NCI-H748 (cell line): ENCODE measurements at regions not wholly inside any gene's neighbourhood (a gene's known extent, or its start where the extent isn't known, plus 50 kb on each side); places are given as distances from the start of the nearest gene placed in this dataset.

Source experiments
- DNase-seq: peaks from one replicate; lab custom pipeline; 2025; ENCODE audit not compliant: unreplicated experiment; lab: John Stamatoyannopoulos, UW

DNA sequence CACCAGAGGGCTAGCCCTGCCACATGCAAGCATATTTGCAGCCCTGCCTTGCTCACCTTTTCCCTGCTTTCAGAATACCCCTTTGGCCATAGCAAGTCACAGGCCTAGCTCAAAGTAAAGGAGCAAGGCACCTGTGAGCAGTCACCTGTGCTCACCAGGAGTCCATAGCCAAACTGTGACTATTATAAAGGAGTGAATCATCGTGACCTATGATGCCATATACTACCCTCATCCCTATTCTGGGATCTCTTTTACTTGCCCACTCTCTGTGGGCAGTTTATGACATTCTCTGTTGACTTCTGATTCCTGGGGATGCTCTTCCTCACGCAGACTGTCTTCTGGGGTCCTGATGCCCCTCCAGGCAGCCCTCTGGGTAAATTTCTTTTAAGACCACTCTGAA, 200.5 kb upstream of the NLRP1 start:
- DNase-seq, result no peak

DNA sequence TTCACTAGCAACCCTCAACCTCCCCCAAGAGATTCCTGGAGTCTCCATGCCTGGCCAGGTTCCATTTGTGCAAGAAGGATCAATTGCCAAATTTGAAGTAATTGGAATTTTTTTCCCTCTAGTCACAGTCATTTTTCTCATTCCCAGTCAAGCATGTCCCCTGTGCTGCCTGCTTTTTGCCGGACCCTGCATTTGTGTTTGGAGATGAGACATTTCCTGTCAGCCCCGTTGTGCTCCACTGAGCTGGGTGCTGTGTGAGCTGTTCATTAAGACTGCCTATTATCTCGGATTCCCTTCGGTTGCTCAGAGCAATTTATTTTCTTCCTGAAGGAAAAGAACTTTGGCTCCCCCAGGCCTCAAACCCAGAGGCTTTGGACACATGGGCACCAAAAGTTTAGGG, 201.0 kb upstream of the NLRP1 start:
- DNase-seq, result no peak

DNA sequence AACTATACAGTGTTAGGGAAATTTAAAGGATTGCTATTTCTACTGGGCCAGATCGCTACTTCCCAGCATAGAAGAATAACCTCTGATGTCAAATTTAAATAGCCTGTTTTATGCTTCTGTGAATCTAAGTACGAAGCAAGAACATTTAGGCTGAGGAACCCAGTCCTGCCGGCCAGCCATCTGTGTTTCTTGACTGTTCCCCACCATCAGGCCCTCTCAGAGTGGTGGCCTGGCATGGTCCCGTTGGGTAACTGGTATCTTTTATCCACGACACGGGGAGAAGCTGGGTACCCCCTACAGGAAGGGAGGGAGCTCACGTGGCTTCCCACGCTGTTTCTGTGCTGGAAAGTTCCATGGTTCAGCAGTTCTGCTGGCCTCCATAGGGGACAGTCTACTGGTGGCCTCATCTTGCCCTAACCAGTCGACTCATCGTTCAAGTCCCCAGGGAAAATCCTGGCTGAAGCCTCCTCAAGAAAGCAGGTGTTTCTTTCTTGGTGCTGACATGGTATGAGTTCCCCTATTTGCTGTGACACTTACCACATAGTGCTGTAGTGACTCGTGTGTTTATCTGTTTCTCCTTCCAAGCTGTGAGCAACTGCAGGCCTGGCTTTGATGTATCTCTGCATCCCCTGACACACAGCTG, 201.7 kb upstream of the NLRP1 start:
- no peak for DNase-seq

DNA sequence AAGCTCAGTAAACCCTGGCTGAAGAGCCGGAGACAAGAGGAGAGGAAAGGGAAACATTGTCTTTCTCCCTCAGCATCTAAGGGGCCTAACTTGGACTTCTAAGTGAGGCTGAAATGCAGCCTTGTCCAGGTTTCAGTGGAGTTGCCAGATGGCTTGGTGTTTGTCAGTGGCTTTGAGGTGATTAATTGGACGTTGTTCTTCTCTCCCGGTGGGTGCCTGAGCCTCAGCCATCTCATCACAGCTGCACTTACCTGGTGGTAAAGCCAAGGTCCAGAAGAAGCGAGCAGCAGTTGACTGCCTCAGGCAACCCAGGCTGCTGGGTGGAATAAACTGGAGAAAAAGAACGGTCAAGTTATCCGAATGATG, 202.2 kb upstream of the NLRP1 start:
- DNase-seq, result no peak

DNA sequence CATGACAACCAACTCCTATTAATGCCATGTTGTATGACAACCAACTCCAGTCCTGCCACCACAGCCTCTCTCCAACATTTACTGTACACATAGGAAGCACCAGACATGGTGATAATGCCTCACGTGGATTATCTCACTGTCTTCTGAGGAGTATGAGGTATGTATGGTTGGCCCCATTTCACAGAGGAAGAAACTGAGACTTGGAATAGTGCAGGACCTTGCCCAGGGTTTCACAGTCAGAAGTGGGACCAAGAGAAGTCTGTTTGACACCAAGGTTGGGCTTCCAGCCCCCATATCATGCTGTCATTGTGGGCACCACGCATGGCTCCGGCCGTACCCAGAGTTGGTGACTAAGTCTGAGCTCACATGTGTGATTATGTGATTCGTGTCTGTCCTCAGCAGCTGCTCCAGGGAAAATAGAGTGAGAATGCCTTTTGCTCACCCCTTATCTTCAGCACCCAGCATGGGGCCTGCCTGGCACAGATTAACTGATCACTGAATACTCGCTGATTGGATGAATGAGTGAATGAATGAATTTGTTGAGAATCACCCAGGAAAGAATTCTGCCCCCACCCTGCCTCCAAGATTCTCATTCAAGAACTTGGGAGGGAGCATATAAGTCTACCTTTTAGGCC, 204.1 kb upstream of the NLRP1 start:
- no peak for DNase-seq

DNA sequence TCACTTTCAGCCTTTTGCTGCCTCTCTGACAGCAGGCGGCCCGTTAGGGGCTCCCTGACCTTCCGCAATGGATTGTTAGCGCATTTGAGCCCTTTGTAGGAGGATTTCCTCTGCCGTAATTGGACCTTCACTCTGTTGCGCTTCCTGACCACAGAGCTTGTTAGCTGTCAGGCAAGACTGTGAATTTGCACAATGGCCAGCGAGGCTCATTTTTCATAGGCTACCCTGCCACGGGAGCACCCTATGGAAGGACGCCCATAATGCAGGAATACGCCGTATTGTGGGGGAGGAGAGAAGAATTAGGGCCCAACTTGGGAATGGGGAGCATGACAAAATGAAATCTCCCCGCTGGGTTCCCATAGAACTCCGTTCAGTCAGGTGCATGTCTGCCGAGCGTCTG, 205.2 kb upstream of the NLRP1 start:
- DNase-seq, result peak; percentile 24

DNA sequence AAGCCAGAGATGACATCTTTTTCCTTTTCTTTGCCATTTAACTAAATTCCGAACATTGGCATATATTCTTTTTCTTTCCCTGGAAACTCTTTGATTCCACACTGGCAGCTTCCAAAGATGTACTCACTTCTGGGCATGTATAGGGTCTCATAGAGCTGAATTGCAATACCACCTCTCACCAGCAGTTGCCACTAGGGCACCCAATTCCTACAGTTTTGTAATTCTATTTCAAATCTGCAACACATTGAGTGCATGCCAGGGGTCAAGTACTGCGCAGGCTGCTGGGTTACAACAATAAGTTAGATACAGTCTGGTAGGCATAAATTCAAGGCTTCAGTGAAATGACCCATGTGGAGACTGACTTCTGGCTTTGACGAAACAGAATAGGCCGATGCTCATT, 208.8 kb upstream of the NLRP1 start:
- DNase-seq, result no peak

DNA sequence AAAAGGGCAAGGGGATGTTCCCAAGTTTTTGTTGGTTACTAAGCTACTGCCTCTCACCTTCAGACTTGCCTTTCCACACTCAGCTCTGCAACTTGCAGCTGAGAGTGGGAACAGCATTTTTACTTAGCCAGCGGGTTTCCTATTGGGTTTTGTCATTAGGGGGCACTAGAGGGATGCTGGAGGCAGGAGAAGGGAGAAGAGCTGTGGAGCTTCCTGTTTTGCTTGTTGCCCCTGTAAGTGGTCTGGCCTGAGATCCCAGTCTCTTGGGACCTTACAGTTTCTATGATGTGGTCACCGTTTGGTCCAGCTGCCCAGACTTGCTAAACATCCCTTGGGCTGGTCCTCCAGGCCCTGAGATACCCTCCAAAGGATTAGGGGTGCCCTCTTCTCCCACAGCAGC, 209.6 kb upstream of the NLRP1 start:
- DNase-seq, result peak; percentile 89

DNA sequence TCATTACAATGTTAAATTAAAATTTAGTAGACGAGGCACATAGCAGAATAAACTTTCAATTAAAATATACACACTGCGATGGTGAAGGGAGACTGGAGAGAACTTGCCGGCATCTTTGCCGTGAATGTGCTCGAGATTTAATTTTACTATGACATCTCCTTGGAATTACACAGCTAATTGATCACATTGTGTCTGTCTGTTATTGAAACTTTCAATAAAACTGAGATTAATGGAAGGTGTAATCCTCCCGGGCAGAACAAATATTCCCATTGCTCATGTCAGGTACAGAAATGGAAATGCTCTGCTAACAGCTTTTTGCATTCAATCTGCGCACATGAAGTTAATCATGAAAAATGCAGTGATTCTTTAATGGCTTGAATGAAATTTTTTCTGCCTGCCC, 210.1 kb upstream of the NLRP1 start:
- no peak for DNase-seq

DNA sequence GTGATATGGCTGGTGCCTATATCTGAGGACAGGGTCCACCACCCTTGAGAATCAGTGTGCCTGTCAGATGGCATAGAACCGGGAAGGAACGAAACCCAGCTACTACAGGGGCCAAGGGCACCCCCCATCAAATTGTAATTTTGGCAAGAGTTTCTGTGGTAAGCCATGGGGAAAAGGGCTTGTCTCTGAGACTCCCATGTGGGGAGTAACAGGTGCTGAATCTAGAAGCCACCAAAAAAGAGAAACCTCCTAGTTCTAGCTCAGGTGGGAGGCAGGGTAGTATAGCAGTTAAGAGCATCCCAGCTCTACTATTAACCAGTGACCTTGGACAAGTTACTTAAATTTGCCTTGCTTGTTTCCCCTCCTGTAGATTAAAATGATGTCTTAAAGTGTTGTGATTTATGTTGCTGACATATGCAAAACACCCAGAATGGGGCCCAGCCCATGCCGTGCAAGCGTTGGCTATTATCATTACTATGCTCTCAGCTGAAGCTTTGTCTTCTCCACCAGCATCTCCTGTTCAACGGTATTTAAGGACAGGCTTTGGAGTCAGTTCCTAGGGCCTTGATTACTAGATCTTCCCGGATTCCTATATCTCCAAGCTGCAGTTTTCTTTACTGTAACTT, 210.7 kb upstream of the NLRP1 start:
- no peak for DNase-seq

DNA sequence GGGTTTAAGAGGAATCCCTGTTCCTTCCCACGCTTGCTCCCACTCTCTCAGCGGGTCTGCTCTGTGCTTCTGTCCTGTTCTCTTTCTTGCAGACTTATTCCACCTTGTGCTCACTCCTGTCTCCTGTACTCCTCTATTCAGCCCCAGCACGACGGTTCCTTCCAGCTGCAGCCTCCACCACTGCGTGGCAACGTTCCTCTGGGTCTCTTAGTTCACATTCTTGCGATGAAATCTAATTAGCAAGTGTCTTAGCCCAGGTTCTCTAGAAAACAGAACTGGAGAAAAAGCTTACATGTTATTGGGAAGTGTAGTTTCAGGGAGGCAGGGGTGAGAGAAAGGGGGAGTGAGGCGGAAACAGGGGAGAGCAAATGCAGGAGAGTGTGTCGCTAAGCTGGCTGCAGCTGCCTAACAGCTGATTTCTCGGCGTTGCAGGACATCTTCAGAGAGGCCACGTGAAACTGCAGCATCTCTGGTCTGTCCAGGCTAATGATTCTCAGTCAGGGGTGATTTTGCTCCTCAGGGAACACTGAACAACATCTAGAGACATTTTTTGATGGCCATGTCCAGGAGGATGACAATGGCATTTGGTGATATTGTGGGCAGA, 213.2 kb upstream of the NLRP1 start:
- DNase-seq, result no peak

DNA sequence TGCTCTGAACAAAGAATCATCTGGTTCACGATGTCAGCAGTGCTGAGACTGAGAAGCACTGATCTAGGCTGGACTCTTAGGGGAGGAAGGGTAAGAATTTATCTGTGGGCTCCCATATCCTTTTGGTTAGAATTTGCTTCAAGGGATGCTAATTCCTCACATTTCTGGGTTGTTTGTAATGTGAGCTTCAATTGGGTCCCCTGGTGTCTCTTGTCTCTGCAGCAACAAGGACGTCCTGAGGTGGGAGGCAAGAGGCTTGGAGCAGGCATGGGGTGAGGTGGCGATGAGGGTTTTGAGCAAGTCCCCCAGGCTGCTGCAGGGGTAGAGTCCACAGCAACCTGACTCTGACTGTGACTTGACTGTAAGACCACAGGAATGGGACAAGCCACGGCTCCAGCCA, 213.8 kb upstream of the NLRP1 start:
- DNase-seq, result no peak

DNA sequence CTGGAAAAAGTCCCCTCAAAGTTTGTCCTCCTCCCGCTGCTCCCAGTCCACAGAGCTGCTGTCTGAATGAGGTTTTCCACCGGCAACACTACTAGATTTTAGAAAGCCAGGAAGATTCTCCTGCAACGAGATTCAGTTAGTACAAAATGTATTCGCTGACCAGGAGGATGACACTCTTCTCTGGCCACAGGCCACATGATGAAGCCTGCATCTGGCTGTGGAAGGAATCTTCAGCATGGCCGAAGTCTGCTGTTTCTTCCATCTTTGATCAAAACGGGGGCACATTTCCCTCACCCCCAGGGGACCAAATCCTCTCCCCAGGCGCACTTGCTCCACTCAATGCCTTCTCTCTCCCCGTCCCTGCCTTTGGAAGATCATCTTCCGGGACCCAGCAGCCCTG, 215.8 kb upstream of the NLRP1 start:
- DNase-seq, result no peak

DNA sequence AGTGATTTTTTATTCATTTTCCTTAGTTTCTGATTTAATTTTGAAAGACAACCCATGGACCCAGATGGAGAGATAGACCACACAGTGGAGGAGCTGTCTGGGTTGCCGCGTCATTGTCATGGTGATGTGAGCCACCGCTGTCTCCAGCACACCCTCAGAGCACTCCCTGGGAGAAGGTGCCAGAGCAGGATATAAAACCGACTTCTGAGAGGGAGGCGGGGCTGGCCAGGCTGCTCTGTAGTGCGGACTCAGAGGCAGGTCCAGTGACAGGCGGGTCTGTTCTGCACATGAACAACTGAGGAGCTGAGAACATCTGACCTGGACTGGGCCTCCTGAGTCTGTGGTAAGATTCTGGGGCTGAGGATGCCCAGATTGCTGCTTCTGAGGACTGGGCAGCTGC, 216.3 kb upstream of the NLRP1 start:
- DNase-seq, result peak; percentile 32

DNA sequence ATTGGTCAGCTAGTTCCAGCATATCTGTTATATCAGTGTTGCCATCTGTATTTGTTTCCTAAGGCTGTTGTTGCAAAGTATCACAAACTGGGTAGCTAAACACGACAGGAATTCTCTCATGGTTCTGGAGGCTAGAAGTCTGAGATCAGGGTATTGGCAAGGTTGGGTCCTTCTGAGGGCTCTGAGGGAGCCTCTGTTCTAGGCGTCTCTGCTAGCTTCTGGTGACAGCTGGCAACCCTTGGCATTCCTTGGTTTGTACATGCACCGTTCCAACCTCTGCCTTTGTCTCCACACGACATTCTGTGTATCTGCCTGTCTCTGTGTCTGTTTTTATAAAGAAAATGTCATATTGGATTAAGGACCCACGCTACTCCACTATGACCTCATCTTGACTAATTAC, 219.9 kb upstream of the NLRP1 start:
- no peak for DNase-seq

DNA sequence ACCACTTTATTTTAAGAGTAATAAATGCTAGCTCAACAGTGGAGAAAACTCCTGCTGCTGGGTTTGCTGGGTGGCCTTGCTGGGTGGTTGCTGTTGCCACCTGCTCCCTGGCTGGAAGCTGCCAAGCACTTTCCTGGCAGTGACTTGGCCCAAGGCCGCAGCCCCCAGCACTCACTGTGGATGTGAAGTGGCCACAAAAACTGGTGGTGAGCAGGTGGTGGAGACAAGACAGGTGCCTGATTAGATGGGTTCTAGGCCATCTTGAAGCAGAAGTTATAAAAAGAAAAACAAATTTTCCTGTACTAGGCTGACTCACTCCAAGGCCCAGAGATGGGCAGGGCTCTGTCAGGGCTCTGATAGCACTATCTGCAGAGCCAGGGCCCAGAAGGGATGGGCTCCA, 224.7 kb upstream of the NLRP1 start:
- DNase-seq, result no peak

DNA sequence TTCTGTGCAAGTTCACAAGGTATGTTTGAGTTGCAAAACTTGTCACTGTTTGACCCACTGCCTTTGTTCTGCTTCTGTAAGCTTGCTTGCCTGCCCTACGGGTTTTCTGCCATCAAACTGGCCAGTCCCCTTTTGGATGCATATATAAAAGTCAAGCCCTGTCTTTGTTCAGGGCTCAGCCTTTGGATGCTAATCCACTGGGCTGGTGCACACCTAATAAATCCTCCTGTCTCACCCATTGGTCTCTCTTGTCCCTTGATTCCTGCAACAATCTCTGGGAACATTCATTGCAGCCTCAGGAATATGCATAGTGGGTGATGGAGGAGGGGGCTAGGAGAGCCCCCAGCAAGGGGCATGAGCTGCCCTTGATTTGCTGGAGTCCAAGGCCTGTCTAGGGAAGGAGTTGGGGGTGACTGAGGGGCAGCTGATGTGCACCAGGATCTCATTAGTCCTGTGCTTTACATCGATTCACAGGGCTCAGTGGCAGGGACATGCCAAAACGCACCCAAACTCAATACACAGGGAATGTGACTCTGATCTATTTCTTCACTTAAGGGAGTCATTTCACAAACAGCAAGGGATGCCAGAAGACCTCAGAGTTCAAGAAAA, 225.4 kb upstream of the NLRP1 start:
- DNase-seq, result peak; percentile 44

DNA sequence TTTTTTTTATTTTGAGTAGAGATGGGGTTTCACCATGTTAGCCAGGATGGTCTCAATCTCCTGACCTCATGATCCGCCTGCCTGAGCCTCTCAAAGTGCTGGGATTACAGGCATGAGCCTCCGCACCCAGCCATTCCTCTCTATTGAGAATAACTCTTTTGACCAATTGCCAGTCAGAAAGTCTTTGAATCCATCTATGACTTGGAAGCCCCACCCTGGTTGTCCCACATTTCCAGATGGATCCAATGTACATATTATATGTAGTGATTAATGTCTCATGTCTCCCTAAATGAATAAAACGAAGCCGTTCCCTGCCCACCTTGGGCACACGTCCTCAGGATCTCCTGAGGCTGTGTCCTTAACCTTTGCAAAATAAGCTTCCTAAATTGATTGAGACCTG, 228.3 kb upstream of the NLRP1 start:
- no peak for DNase-seq

DNA sequence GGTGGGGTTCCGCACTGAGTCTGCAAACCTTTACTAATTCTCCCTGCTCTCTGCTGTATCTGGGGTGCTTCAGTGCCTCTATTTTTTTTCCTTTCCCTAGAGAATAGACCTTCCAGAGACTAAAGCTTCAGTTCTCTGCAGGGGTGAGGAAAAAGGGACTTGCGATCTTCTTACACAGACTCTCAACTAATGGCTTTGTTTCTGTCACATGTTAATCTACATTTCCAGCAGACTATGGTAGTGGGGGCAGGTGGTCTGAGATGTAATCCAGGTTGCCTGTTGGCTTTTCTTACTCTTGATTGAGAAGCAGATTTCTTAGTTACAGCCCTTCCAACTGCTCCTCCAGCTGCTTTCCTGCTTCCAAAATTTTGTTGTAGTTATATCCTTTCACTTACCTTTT, 229.0 kb upstream of the NLRP1 start:
- no peak for DNase-seq

DNA sequence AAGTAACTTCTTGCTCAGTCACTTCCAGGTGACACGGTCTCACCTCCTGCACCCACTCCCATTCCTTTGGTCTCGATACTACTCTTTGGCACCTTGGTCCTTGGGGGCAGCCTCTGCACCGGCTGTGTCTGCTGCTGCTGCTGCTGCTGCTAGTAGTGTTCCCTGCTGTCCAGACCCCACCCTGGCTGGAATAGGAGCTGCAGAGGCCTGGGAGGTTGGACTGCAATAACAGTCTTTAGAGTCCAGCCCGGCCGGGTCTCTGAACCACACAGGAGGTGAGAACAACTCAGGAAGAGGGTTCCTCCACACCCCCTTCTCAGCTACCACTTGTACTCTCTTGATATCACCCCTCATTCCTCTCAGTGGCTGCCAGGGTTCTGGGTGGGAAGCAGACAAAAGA, 231.1 kb upstream of the NLRP1 start:
- DNase-seq, result no peak

DNA sequence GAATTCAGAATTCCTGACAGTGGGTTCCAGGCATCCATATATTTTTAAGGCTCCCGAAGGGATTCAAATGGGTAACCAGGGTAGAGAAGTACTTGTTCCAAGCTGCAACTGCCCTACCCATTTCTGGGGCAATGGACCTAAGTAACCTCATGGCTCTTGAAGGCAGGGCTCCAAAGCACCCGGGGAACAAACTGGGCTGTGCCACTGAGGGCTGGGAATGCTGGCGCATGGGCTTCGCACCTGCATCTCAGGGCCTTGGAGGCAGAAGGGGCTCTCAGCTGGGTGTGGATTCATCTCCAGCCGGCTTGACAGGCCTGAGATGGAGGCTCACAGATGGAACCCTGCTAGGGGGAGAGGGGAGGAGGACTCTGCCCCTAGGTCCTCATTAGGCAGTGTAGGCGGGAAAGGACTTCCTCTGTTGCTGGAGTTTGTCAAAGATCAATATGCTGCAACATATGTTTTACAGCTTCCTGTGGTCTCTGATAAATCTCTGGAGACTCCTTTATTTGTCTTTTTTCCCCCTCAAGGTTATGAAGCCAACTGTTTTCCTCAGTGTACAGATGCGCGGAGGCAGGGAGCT, 232.3 kb upstream of the NLRP1 start:
- DNase-seq, result no peak
